Stimulated activated CD8-positive, alpha-beta memory T cell treated with anti-CD3 and anti-CD28 coated beads, Interleukin-4, amount 100 ng/mL, for 4 hours (primary cell): ENCODE measurements at regions not wholly inside any gene's neighbourhood (a gene's known extent, or its start where the extent isn't known, plus 50 kb on each side); places are given as distances from the start of the nearest gene placed in this dataset.
"Not testable (repeated sequence)": the region's sequence is repeated elsewhere in the genome, so short reads cannot be mapped to it uniquely, and the experiment has no call there.

Experiments
- DNase-seq, 2 donors: peaks; one replicate each; pipeline ENCODE4 v3.0.0-alpha.2; 2020; ENCODE audit warnings: low read depth in 2 of 2, low spot score in 1 of 2

- DNase-seq, result no peak
These were observed 82.2 kb upstream of the ARL4D start for GRCh38 chr17:43316522-43317142.

GRCh38 chr17:43315858-43316521 lies 82.2 kb upstream of the RNU2-1 start:
- DNase-seq, result no peak

GRCh38 chr17:43315369-43315768 lies 81.6 kb upstream of the RNU2-1 start:
- DNase-seq, result no peak

GRCh38 chr17:43314611-43315011 lies 80.8 kb upstream of the RNU2-1 start:
- DNase-seq, result no peak

GRCh38 chr17:43312011-43312410 lies 78.2 kb upstream of the RNU2-1 start:
- no peak for DNase-seq

GRCh38 chr17:43309505-43310332 lies 75.9 kb upstream of the RNU2-1 start:
- DNase-seq, result no peak

GRCh38 chr17:43308999-43309398 lies 75.2 kb upstream of the RNU2-1 start:
- DNase-seq, result no peak

GRCh38 chr17:43304792-43305191 lies 71.0 kb upstream of the RNU2-1 start:
- DNase-seq, result not testable (repeated sequence)

- DNase-seq, result not testable (repeated sequence)
These were observed 69.3 kb upstream of the RNU2-1 start for GRCh38 chr17:43303049-43303448.

GRCh38 chr17:43299300-43300076 lies 65.7 kb upstream of the RNU2-1 start:
- not testable (repeated sequence) for DNase-seq

- DNase-seq, result not testable (repeated sequence)
These were observed 55.9 kb upstream of the RNU2-1 start for GRCh38 chr17:43289670-43290069.

GRCh38 chr17:43283606-43284005 lies 49.8 kb upstream of the RNU2-1 start:
- DNase-seq, result not testable (repeated sequence)
